ENCODE measurements at regions not wholly inside any gene's neighbourhood (a gene's known extent, or its start where the extent isn't known, plus 50 kb on each side); places are given as distances from the start of the nearest gene placed in this dataset.

DNA sequence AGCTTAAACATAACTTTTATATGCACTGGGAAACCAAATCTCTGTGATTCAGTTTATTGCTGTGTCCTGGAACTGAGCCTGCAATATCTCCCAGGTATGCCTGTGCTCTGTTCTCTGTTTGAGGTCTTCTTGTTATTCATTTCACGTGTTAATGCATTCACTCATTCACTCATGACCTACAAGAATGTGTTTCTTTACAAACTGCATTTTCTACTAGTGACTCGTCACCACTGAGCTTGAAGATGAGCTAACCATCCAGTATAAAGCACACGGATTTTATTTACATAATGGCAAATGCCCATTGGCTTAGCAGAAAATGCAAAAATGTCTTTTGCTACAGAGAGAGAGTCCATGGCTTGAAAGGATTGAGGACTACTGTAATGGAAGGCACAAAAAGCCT lies 75.0 kb upstream of the DUSP10 start:
- H3K36me3 ChIP-seq (ENCODE audit: control insufficient read depth, insufficient read depth, low read length): no peaks in the 10 kb centered on the region
- no peaks in the 10 kb centered on the region for H3K27me3 ChIP-seq (ENCODE audit: control insufficient read depth, insufficient read depth, low read length, poor library complexity, severe bottlenecking)
- WGBS, 2 experiments: 46 to 58% methylated on average over 3 of the region's 3 CpGs
- H3K4me3 ChIP-seq (ENCODE audit: insufficient read depth, low read depth, low read length): no peak overlapping the region
- no peaks in the 10 kb centered on the region for H3K4me1 ChIP-seq (ENCODE audit: control insufficient read depth, insufficient read depth, low read length)
- H3K9me3 ChIP-seq (ENCODE audit: control insufficient read depth, low read length): no peaks in the 10 kb centered on the region
- no peak overlapping the region for H3K27ac ChIP-seq (ENCODE audit: insufficient read depth, low read depth, low read length, poor library complexity, severe bottlenecking)

DNA sequence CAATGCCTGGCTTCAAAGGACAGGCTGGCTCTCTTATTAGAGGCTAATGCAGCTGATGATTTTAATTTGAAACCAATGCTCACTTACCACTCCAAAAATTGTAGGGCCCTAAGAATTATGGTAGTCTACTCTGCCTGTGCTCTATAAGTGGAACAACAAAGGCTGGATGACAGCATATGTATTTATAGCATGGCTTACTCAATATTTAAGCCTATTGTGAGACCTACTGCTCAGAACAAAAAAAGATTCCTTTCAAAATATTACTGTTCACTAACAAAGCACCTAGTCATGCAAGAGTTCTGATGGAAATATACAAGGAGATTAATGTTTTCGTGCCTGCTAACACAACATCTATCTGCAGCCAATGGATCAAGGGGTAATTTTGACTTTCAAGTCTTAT lies 73.8 kb upstream of the DUSP10 start:
- WGBS, 2 experiments: 89% methylated on average over 1 of the region's 1 CpG; no CpG with 5 or more reads in 1 of the 2 experiments
- no peaks in the 10 kb centered on the region for H3K27me3 ChIP-seq (ENCODE audit: control insufficient read depth, insufficient read depth, low read length, poor library complexity, severe bottlenecking)

DNA sequence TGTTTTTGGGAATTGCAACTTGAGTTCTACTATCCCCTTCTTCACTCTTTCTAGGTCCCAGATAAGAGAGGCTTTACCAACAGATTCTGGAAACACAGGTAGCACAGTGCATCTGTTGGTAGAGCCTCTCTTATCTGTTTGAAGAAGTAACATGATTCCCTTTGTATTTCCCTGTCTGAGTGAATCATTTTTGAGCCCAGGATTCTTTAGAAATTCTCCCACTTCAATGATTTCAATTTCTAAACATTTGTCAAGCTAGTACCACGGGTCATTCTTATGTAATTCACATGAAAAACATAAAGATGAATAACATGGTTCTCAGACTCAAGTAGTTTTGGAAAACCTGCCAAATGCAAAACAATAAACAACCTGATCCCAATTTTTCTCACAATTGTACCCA lies 72.0 kb upstream of the DUSP10 start:
- H3K4me3 ChIP-seq (ENCODE audit: insufficient read depth, low read depth, low read length): no peak overlapping the region
- H3K36me3 ChIP-seq (ENCODE audit: control insufficient read depth, insufficient read depth, low read length): no peaks in the 10 kb centered on the region
- no peaks in the 10 kb centered on the region for H3K27me3 ChIP-seq (ENCODE audit: control insufficient read depth, insufficient read depth, low read length, poor library complexity, severe bottlenecking)
- 58 to 59% methylated on average over 1 of the region's 1 CpG for WGBS, 2 experiments
- no peaks in the 10 kb centered on the region for H3K4me1 ChIP-seq (ENCODE audit: control insufficient read depth, insufficient read depth, low read length)
- H3K27ac ChIP-seq (ENCODE audit: insufficient read depth, low read depth, low read length, poor library complexity, severe bottlenecking): no peak overlapping the region
- no peaks in the 10 kb centered on the region for H3K9me3 ChIP-seq (ENCODE audit: control insufficient read depth, low read length)

More for the DNA sequence above, 73.8 kb upstream of the DUSP10 start:
- Histone ChIP-seq H3K4me3 (ENCODE audit: insufficient read depth, low read depth, low read length) (no peak overlapping the region), H3K27ac (ENCODE audit: insufficient read depth, low read depth, low read length, poor library complexity, severe bottlenecking) (no peak overlapping the region), H3K9me3 (ENCODE audit: control insufficient read depth, low read length) (no peaks in the 10 kb centered on the region), H3K36me3 (ENCODE audit: control insufficient read depth, insufficient read depth, low read length) (no peaks in the 10 kb centered on the region), H3K4me1 (ENCODE audit: control insufficient read depth, insufficient read depth, low read length) (no peaks in the 10 kb centered on the region)

DNA sequence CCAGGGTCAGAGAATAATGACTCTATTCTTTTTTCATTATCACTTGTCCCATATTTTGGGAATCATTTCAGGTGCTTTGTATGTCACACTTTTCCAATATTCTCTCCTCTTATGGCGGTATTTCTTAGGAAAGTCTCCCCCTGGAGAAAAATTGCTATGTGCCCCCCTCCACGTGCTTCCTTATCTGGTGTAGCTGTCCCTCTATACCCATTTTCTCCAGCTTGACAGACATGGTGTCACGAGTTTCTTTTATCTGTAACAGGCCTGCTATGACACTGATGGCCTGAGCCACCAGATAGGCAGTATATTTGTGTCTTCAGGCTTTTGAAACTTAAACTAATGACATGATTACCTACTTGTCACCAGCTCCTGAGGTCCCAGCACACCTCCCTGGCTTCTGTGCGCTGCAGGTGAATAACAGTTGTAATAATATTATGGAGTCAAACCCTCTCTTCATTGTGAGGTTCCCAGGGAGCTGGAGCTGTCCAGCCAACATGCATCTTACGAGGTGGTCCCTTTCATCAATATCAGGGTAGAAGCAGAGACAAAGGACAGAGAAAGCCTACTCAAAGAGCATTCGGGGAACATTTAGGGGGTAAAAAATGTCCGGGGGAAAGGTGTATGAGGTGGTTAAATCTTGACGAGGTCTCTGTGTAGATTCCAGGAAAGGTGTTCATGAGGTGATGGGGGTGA lies 71.2 kb upstream of the DUSP10 start:
- H3K27ac ChIP-seq (ENCODE audit: insufficient read depth, low read depth, low read length, poor library complexity, severe bottlenecking): no peak overlapping the region
- H3K9me3 ChIP-seq (ENCODE audit: control insufficient read depth, low read length): no peaks in the 10 kb centered on the region
- H3K36me3 ChIP-seq (ENCODE audit: control insufficient read depth, insufficient read depth, low read length): no peaks in the 10 kb centered on the region
- H3K27me3 ChIP-seq (ENCODE audit: control insufficient read depth, insufficient read depth, low read length, poor library complexity, severe bottlenecking): no peaks in the 10 kb centered on the region
- 89 to 93% methylated on average over 8 of the region's 8 CpGs for WGBS, 2 experiments
- no peak overlapping the region for H3K4me3 ChIP-seq (ENCODE audit: insufficient read depth, low read depth, low read length)
- no peaks in the 10 kb centered on the region for H3K4me1 ChIP-seq (ENCODE audit: control insufficient read depth, insufficient read depth, low read length)

DNA sequence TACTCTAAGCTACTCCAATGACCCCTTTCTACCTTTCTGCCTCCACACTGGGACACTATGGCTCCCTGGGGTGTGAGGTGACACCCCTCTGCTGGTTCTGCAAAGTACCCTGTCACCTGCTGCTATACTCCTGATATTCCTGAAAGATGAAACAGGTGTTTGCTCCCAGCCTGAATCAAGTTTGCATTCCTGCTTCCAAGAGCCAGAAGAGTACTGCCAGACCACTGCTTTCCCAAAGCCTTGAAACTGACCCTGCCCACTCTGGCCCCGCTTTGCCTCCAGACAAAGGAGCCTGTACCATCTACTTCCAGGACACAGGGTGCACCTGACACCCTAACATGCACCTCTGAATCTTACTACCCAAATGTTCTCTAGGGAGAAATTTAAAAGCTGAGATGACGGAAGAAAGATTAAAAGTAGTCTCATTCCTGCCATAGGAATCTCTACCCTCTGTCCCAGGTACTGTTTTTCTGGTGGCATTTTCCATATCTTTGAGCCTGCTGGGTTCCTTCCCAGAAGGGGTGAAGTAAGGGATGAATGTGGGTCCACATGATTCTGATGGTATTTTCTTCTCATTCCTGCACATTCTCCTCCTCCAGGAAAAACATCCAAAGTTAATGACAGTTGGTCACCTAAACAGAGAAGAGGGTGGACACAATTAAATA lies 70.3 kb upstream of the DUSP10 start:
- Histone ChIP-seq H3K27ac (ENCODE audit: insufficient read depth, low read depth, low read length, poor library complexity, severe bottlenecking) (no peak overlapping the region), H3K36me3 (ENCODE audit: control insufficient read depth, insufficient read depth, low read length) (no peaks in the 10 kb centered on the region), H3K9me3 (ENCODE audit: control insufficient read depth, low read length) (no peaks in the 10 kb centered on the region), H3K27me3 (ENCODE audit: control insufficient read depth, insufficient read depth, low read length, poor library complexity, severe bottlenecking) (no peaks in the 10 kb centered on the region), H3K4me1 (ENCODE audit: control insufficient read depth, insufficient read depth, low read length) (no peaks in the 10 kb centered on the region), H3K4me3 (ENCODE audit: insufficient read depth, low read depth, low read length) (no peak overlapping the region)
- WGBS, 2 experiments: 85 to 90% methylated on average over 2 of the region's 2 CpGs

DNA sequence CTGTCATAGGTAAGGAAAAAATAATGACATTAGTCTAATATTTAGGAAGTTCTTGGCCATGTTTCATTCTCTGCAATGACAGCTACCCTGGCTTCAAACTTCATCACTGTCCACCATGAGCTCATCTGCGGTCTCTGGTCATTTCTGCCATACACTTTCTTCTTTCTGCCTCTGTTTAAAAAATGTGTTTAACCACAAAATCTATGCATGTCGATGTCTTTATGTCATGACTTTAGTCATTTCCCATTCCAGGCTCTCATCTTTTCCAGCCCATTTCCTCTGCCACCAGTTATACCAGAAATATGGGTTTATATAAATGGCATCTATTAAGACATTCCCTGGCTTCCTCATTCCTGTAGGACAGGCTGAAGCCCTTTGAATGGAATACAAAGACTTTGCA lies 68.5 kb upstream of the DUSP10 start:
- Histone ChIP-seq H3K36me3 (ENCODE audit: control insufficient read depth, insufficient read depth, low read length) (no peaks in the 10 kb centered on the region), H3K4me1 (ENCODE audit: control insufficient read depth, insufficient read depth, low read length) (no peaks in the 10 kb centered on the region), H3K9me3 (ENCODE audit: control insufficient read depth, low read length) (no peaks in the 10 kb centered on the region), H3K4me3 (ENCODE audit: insufficient read depth, low read depth, low read length) (no peak overlapping the region), H3K27ac (ENCODE audit: insufficient read depth, low read depth, low read length, poor library complexity, severe bottlenecking) (no peak overlapping the region), H3K27me3 (ENCODE audit: control insufficient read depth, insufficient read depth, low read length, poor library complexity, severe bottlenecking) (no peaks in the 10 kb centered on the region)
- 88 to 97% methylated on average over 2 of the region's 2 CpGs for WGBS, 2 experiments

DNA sequence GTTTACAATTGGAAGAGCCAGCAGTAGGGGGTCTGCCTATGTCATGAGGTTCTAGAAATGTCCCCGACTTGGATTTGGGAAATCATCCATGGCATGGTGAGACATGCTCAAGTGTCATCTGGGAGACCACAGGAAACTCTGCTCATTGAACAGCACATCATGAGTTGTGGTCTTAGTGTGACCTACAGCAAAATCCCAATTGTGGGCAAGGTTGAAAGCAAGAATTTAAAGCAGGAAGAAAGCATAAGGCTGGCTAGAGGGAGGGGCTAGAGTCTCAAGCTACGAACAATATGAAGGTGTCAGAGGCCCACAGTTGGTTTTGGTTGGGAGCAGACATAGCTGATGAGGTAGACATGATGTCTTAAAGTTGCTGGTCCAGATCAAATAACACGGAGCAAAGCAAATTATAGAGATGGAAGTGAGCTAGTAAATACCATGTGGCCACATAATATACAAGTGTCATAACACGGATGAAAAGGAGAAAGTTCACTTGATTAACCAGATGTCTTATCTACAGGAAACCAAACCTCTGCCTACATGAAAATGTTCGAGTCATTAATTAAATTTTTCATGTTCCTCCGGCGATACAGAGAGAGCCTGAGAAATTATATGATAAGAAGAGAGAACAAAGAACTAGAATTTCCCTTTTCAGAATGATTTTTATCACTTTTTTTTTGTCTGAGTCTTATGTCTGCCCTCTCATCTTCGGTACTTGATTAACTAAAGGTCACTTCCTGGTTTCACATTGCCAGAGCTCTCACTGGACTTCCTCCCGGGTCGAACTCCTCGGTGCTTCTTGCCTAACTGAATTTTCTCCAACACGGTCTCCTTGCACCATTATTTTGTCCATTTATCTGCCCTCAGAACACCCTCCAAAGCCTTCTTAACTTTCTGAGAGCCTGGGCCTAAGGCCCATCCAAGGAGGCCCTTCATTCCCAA lies 67.5 kb upstream of the DUSP10 start:
- Histone ChIP-seq H3K9me3 (ENCODE audit: control insufficient read depth, low read length) (no peaks in the 10 kb centered on the region), H3K27ac (ENCODE audit: insufficient read depth, low read depth, low read length, poor library complexity, severe bottlenecking) (no peak overlapping the region), H3K36me3 (ENCODE audit: control insufficient read depth, insufficient read depth, low read length) (no peaks in the 10 kb centered on the region), H3K4me1 (ENCODE audit: control insufficient read depth, insufficient read depth, low read length) (no peaks in the 10 kb centered on the region), H3K4me3 (ENCODE audit: insufficient read depth, low read depth, low read length) (no peak overlapping the region), H3K27me3 (ENCODE audit: control insufficient read depth, insufficient read depth, low read length, poor library complexity, severe bottlenecking) (no peaks in the 10 kb centered on the region)
- 90 to 91% methylated on average over 11 to 12 of the region's 12 CpGs for WGBS, 2 experiments

DNA sequence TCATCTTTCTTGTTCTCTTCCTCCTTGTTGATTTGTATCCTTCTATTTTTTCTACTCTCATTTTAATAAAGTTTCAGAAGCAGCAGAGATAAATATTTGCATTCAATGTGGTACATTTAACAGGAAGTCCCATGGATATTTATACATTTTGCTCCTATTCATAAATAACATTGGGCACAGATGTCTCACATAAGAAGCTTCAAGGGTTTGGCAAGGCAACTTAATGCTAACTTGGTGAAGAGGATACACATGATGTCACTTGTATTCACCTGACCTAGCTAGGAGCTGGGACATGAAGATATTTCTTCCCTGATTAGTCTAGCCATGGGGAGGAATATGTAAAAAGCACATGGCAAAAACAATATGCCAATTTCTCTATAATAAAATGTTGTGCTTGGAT lies 65.1 kb upstream of the DUSP10 start:
- Histone ChIP-seq H3K4me3 (ENCODE audit: insufficient read depth, low read depth, low read length) (no peak overlapping the region), H3K9me3 (ENCODE audit: control insufficient read depth, low read length) (no peaks in the 10 kb centered on the region)

DNA sequence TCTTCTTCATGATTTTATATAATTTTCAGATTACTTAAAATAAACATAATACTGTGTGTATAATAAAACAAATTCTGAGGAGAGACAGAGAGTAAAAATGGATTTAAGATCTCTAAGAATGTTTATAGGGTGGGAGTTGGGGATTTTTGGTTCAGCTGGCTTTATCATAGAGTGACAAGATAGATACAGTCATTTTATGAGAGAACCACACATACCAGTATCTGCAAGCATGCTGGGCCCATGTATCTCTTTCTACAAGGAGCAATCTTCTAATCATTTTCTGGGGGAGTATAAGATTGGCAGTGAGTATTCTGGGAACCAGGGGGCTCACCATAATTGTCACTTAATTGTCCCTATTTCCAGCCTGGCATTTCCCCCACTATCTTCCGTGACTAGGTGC lies 64.3 kb upstream of the DUSP10 start:
- Histone ChIP-seq H3K4me1 (ENCODE audit: control insufficient read depth, insufficient read depth, low read length) (peaks cover 5% of the 10 kb centered on the region), H3K36me3 (ENCODE audit: control insufficient read depth, insufficient read depth, low read length) (no peaks in the 10 kb centered on the region), H3K9me3 (ENCODE audit: control insufficient read depth, low read length) (no peaks in the 10 kb centered on the region), H3K27ac (ENCODE audit: insufficient read depth, low read depth, low read length, poor library complexity, severe bottlenecking) (no peak overlapping the region), H3K4me3 (ENCODE audit: insufficient read depth, low read depth, low read length) (no peak overlapping the region), H3K27me3 (ENCODE audit: control insufficient read depth, insufficient read depth, low read length, poor library complexity, severe bottlenecking) (no peaks in the 10 kb centered on the region)
- 87% methylated on average over 1 of the region's 1 CpG; no CpG with 5 or more reads in 1 of the 2 experiments for WGBS, 2 experiments

More for the DNA sequence above, 65.1 kb upstream of the DUSP10 start:
- Histone ChIP-seq H3K27me3 (ENCODE audit: control insufficient read depth, insufficient read depth, low read length, poor library complexity, severe bottlenecking) (no peaks in the 10 kb centered on the region), H3K27ac (ENCODE audit: insufficient read depth, low read depth, low read length, poor library complexity, severe bottlenecking) (no peak overlapping the region), H3K36me3 (ENCODE audit: control insufficient read depth, insufficient read depth, low read length) (no peaks in the 10 kb centered on the region), H3K4me1 (ENCODE audit: control insufficient read depth, insufficient read depth, low read length) (peaks cover 5% of the 10 kb centered on the region)

DNA sequence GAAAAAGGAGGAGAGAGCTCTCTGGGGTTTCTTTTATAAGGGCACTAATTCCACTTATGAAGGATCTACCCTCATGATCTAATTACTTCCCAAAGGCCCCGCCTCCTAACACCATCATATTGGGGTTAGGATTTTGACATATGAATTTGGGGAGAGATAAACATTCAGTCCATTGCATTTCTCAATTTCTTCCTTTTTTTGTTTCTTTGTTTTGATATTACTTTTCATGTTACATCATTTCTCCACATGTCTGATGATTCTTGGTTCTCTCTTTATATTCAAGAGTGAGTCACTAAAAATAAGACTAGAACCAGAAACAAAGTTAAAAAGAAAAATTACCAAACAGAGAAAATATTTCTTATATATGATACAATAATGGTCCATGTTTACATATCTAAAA lies 63.2 kb upstream of the DUSP10 start:
- Histone ChIP-seq H3K27ac (ENCODE audit: insufficient read depth, low read depth, low read length, poor library complexity, severe bottlenecking) (no peak overlapping the region), H3K9me3 (ENCODE audit: control insufficient read depth, low read length) (no peaks in the 10 kb centered on the region), H3K36me3 (ENCODE audit: control insufficient read depth, insufficient read depth, low read length) (no peaks in the 10 kb centered on the region), H3K27me3 (ENCODE audit: control insufficient read depth, insufficient read depth, low read length, poor library complexity, severe bottlenecking) (no peaks in the 10 kb centered on the region), H3K4me1 (ENCODE audit: control insufficient read depth, insufficient read depth, low read length) (peaks cover 5% of the 10 kb centered on the region), H3K4me3 (ENCODE audit: insufficient read depth, low read depth, low read length) (no peak overlapping the region)
- 75% methylated on average over 1 of the region's 1 CpG; no CpG with 5 or more reads in 1 of the 2 experiments for WGBS, 2 experiments
